ENCODE measurements at regions not wholly inside any gene's neighbourhood (a gene's known extent, or its start where the extent isn't known, plus 50 kb on each side); places are given as distances from the start of the nearest gene placed in this dataset.

DNA sequence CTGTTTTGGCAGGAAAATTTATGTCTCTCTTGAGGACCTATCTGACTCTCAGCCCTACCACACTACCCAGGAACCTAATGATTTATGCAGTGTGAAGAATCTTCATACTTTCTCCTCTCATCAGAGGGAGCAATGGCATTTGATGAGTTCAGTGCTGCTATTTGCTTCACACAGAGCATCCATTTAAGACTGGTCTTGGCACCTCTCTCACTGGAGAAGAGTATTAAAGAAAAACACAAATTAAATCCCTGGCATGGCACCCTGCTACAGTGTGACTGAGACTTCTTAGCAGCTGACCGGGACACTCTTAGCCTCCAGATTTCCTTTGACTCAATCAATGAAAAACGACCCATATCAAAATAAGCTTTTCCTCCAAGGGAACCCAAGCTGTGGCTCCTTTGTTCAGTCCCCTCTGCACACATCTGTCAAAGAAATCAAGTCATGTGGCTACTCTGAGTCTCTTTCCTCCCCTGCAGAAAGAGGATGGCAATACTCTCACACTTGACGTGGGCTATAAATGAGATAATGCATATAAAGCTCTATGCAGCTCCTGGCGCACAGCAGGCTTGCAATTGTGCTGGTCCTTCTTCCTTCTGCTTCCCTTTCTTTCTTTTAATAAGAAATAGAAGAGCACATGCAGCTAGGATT, 186.1 kb upstream of the E2F8 start (continued):
- TF ChIP-seq, protein P1, sequence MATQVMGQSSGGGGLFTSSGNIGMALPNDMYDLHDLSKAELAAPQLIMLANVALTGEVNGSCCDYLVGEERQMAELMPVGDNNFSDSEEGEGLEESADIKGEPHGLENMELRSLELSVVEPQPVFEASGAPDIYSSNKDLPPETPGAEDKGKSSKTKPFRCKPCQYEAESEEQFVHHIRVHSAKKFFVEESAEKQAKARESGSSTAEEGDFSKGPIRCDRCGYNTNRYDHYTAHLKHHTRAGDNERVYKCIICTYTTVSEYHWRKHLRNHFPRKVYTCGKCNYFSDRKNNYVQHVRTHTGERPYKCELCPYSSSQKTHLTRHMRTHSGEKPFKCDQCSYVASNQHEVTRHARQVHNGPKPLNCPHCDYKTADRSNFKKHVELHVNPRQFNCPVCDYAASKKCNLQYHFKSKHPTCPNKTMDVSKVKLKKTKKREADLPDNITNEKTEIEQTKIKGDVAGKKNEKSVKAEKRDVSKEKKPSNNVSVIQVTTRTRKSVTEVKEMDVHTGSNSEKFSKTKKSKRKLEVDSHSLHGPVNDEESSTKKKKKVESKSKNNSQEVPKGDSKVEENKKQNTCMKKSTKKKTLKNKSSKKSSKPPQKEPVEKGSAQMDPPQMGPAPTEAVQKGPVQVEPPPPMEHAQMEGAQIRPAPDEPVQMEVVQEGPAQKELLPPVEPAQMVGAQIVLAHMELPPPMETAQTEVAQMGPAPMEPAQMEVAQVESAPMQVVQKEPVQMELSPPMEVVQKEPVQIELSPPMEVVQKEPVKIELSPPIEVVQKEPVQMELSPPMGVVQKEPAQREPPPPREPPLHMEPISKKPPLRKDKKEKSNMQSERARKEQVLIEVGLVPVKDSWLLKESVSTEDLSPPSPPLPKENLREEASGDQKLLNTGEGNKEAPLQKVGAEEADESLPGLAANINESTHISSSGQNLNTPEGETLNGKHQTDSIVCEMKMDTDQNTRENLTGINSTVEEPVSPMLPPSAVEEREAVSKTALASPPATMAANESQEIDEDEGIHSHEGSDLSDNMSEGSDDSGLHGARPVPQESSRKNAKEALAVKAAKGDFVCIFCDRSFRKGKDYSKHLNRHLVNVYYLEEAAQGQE (IDR thresholded peaks at IDR 0.05; ENCODE audit: unreplicated experiment): no peak
- no peak for TF ChIP-seq ZNF331 (CRISPR knock-in tag; IDR thresholded peaks at IDR 0.05; ENCODE audit: low read depth)
- TF ChIP-seq, protein P2, sequence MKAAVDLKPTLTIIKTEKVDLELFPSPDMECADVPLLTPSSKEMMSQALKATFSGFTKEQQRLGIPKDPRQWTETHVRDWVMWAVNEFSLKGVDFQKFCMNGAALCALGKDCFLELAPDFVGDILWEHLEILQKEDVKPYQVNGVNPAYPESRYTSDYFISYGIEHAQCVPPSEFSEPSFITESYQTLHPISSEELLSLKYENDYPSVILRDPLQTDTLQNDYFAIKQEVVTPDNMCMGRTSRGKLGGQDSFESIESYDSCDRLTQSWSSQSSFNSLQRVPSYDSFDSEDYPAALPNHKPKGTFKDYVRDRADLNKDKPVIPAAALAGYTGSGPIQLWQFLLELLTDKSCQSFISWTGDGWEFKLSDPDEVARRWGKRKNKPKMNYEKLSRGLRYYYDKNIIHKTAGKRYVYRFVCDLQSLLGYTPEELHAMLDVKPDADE (IDR thresholded peaks at IDR 0.05): no peak
- TF ChIP-seq EZH2phosphoT487 (IDR thresholded peaks at IDR 0.05; ENCODE audit: unreplicated experiment): no peak
- TF ChIP-seq, protein P3, sequence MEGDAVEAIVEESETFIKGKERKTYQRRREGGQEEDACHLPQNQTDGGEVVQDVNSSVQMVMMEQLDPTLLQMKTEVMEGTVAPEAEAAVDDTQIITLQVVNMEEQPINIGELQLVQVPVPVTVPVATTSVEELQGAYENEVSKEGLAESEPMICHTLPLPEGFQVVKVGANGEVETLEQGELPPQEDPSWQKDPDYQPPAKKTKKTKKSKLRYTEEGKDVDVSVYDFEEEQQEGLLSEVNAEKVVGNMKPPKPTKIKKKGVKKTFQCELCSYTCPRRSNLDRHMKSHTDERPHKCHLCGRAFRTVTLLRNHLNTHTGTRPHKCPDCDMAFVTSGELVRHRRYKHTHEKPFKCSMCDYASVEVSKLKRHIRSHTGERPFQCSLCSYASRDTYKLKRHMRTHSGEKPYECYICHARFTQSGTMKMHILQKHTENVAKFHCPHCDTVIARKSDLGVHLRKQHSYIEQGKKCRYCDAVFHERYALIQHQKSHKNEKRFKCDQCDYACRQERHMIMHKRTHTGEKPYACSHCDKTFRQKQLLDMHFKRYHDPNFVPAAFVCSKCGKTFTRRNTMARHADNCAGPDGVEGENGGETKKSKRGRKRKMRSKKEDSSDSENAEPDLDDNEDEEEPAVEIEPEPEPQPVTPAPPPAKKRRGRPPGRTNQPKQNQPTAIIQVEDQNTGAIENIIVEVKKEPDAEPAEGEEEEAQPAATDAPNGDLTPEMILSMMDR (conservative IDR thresholded peaks at IDR 0.05; ENCODE audit: low read depth in 2 of 2): no peak
- no peak for TF ChIP-seq POLR2AphosphoS5 (IDR thresholded peaks at IDR 0.05; ENCODE audit: low read depth)
- no peak for TF ChIP-seq STAT1 (IDR thresholded peaks at IDR 0.05; ENCODE audit: unreplicated experiment)
- TF ChIP-seq ZNF114 (CRISPR knock-in tag; IDR thresholded peaks at IDR 0.05): no peak
- TF ChIP-seq JUNB (IDR thresholded peaks at IDR 0.05; ENCODE audit: unreplicated experiment): no peak
- TF ChIP-seq CREB1 (CRISPR knock-in tag; IDR thresholded peaks at IDR 0.05; ENCODE audit: low read depth): no peak
- no peak for TF ChIP-seq NANOG (IDR thresholded peaks at IDR 0.05; ENCODE audit: borderline replicate concordance)
- no peak for TF ChIP-seq EZH2 (IDR thresholded peaks at IDR 0.05; ENCODE audit: low read depth, unreplicated experiment)
